UCSD-AML1 (cell line): ENCODE measurements at regions not wholly inside any gene's neighbourhood (a gene's known extent, or its start where the extent isn't known, plus 50 kb on each side); places are given as distances from the start of the nearest gene placed in this dataset.
"Not testable (repeated sequence)": the region's sequence is repeated elsewhere in the genome, so short reads cannot be mapped to it uniquely, and the experiment has no call there.

Experiments
- DNase-seq: peaks from one replicate; lab custom pipeline; 2025; ENCODE audit not compliant: unreplicated experiment; lab: John Stamatoyannopoulos, UW

DNA sequence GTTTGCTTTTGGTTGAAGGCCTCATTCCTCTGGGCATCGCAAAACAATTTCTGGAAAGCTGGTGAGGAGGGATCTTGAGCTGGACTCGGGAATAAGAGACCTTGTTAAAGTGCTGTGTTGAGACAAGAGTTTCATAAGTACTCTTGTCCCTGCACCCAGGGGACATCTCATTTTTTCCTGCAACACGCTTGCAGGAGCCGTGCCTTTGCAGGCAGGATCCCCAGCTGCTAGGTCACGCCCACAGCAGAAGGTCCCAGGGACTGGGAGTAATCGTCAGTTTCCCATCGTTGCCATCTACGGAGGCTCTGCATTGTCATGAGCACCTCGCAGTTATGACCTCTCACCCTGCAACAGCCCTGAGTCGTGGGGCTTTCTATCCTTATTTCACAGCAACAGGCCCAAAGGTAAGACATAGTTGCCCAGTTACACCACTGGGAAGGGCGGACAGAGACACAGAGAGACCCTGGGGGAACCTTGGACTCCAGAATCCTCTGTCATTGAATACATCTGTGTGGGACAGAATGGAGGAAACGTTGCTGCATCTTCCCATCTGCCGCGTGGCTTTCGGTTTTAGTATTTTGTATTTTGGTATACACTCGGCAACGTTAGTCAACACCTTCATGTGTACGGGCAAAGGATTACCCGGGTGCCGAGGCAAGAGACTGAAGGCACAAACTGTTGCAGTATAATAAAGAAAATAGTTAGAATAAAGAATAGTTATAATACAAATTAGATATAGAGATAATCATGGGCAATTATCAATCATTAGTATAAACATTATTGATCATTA lies 60.4 kb upstream of the DMRTB1 start:
- DNase-seq = no peak

GRCh38 chr1:53399370-53400133 lies 59.6 kb upstream of the DMRTB1 start:
- DNase-seq = not testable (repeated sequence)

DNA sequence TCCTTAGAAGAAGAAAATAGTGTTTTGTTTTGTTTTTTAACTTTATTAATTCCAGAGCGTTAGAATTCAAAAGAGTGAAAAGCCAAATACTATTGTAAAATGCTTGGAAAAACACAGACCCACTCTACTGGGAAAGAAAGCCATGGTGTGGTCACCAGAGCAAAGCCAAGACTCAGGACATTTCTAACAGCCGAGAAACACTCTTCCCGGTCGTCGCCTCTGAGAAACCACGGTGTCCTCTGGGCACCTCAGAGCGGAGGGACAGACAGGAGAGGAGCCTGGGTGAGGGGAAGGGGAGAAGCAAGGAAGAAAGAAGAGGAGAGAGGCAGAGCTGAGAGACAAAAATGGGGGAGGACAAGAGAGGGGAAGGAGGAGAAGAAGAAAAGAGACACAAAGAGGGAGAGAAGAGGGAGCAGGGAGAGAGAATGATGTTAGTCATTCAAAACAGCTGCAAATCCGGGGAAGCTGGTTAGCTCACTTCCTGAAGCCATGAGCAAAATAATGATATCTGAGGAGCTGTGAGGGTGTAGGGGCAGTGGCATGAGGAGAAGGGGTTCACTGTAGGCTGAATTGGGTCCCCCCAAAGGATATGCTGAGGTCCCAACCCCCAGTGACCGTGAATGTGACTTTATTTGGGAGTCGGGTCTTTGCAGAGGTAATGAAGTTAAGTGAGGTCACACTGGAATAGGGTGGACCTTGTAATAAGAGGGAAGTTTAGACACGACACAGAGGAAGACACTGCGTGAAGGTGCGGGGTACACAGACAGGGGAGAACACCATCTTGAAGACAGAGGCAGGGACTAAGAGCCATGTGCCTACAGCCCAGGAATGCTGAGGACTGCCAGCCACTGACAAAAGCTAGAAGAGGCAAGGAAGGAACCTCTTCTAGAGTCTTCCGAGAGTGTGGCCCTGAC lies 58.2 kb upstream of the DMRTB1 start:
- no peak for DNase-seq

DNA sequence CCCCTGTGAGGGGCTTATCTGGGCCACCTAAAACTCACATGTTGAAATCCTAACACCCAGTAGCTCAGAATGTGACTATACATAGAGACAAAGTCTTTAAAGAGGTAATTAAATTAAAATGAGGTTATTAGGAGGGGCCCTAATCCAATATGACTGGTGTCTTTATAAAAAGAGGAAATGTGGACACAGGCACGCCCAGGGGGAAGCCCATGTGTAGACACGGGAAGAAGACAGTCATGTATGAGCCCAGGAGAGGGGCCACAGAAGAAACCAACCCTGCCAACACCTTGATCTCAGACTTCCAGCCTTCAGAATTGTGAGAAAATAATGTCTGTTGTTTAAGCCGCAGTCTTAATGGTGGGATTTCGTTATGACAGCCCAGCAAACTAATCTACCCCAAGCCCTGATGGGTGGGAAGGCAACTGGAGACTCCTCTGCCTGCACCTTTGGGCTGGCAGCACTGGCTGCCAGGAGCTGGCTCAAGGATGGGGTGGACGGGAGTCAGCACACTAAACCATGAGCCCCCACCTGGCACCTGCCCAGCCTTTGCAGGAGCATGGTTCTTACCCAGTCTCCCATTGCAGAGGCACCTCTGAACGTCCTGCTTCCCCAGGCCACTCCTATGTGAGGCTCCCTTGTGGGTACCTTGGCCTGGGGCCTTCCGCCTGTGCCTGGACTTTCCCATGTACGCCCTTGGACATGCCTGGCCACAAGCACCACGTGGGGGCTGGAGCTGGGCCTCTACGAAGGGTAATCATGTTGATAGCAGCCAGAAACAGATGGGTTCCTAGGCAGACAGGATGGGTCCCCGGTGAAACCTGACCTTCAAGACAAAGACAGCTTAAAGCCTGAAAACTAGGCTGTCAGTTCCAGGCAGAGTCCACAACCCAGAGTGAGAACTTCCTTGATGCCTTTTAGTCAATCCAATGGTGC lies 57.1 kb upstream of the DMRTB1 start:
- no peak for DNase-seq

GRCh38 chr1:53402891-53403655 lies 56.1 kb upstream of the DMRTB1 start:
- DNase-seq = no peak

- no peak for DNase-seq
Measured at GRCh38 chr1:53405737-53406136, 53.5 kb upstream of the DMRTB1 start.

DNA sequence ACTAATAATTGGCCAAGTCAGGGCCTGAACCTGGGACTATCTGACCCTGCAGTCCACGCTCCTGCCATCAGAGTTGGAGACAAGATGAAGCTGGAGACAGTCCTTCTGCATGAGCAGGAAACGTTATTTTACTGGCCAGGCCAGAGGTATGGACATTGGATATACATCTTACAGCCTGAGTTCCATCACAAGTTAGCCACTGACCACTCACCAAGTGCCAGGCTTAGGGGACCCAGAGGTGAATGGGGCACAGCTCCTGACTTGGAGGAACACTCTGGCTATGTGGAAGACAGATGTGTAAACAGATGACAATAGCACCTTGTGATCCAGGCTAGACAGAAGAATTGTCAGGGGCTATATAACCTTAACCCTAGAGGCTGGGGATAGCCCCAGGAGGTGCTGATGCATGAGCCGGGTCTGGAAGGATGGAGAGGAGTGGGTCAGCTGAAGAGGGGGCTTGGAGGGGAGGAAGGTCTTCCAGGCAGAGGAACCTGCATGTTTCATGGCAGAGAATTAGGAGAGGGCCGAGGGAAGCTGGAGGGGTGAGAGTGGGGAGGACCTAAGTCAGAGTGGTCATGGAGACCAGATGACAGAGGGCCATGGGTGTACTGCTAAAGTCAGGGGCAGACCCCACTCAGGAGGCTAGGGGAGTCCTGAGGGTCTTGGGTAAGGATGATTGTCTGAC lies 52.5 kb upstream of the DMRTB1 start:
- no peak for DNase-seq

DNA sequence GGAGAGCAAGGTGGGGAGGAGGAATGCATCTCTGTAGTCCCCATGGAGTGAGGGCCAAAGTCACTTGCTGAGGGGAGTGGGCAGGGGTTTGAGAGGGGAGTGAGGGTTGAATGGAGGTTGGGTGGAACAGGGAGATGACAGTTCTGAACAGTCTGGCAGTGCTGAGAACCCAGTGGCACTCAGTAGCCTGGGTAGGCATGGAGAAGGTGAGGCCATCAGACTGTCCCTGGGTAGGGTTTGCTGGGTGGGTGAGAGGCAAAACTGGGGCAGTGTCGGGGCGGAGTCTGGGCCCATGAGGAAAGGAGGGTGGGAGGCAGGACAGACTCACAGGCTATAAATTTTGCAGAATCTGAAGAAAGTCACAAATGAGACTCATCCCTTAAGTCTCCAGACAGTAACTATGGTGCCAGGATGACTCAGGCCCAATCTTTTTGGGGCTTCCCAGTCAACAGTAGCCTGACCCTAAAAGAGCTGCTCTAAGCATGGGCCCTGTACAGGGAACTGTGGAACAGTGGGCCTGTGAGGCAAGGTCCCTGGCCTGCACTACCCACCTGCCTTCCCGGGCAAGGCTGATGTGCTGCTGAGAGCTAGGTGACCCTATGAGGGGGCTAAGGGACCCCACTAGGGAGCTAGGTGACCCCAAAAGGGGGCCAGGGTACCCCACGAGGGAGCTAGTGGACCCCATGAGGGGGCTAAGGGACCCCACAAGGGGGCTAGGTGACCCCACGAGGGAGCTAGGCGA lies 51.0 kb upstream of the DMRTB1 start:
- no peak for DNase-seq

- no peak for DNase-seq
Measured at GRCh38 chr1:53408755-53409129, 50.5 kb upstream of the DMRTB1 start.

- no peak for DNase-seq
Measured at GRCh38 chr1:53409233-53409632, 50.0 kb upstream of the DMRTB1 start.
